HG03439 (cell line): ENCODE measurements at regions not wholly inside any gene's neighbourhood (a gene's known extent, or its start where the extent isn't known, plus 50 kb on each side); places are given as distances from the start of the nearest gene placed in this dataset.
"Not testable (repeated sequence)": the region's sequence is repeated elsewhere in the genome, so short reads cannot be mapped to it uniquely, and the experiment has no call there.

Experiments used
- ATAC-seq: cut with Tn5 transposase; IDR thresholded peaks from one replicate; pipeline ENCODE4 v1.9.1; 2021; ENCODE audit warnings: mild to moderate bottlenecking, moderate library complexity; ENCODE audit not compliant: unreplicated experiment

DNA sequence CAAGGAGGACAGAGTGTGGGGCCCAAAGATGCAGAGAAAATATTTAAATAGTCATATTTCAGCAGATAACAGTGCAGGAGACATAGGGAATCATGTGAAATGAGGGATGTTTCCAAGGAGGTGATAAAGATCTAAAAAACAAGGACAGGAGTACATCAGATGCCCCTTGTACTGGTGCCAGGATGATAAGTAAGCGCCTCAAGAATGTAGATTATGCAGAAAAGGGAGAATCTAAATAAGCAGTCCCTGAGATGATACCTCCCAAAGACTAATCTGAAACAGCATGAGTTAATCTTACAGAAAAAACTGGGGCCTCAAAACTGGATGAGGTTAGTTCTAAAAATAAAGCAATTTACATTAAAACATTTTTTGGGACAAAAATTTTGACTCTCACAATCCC lies 136.1 kb upstream of the WDFY3 start:
- no peak for ATAC-seq

- ATAC-seq: no peak
These were observed 139.7 kb upstream of the WDFY3 start for GRCh38 chr4:85106166-85106565.

DNA sequence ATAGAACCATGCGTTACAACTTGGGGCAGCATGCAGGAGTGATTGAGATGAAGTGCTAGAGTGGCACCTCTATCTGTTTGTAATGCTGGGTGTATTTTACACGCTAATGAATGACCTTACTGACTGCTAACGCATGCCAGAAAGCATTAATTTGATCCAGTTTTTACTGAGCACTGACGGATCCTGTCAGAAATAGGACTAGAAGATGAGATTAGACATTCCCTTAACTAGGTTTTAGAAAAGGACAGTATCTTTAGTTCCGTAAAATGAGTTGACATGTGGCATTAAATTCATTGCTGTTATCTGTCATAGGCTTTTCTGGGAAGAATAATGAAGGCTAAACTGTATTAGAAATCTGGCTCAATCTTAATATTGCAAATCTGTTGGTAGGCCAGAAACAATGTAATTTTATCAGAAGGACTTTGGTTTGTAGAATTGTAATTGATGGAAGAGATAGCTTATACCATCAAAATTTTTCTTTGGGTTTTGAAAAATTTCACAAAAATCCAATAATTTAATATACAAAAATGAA lies 140.4 kb upstream of the WDFY3 start:
- no peak for ATAC-seq

- ATAC-seq: no peak
These were observed 141.1 kb upstream of the WDFY3 start for GRCh38 chr4:85107553-85107952.

GRCh38 chr4:85113706-85114105 lies 147.2 kb upstream of the WDFY3 start:
- ATAC-seq: no peak

DNA sequence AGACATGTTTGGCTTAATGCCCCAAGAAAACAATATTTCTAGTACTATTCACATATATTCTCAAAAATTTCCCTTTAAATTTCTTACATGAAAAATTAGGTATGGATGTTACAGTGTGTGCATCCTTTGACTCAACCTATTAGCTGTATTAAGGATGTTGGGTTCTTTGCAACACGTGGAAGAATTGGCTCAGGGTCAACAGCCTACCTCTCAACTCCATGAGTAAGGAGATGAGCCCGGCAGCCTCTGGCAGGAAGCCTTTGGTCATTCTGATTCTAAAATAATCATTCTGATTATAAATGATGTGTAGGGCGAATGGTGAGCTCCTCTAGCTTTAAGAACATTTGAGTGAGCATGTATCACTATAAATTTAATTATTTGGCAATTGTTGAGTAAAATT lies 148.0 kb upstream of the WDFY3 start:
- no peak for ATAC-seq

DNA sequence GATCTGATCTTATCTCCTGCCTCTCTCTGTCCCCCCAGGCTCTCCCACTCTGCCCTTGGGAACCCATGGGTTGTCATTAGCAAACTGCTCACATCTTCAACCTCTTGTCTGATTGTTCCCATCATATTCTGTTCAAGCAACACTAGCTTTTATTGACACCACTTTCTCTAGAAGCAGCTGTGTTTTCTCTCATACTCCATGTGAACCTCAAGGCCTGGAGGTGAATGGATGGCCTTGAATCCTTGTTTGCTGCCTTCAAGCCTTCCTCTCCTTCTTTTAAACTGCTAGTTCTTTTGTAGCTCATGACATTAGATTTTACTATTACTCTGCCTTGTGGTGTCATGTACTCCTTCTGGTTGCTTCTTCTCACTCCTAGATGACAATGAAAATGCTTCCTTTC lies 149.5 kb upstream of the WDFY3 start:
- ATAC-seq: no peak

DNA sequence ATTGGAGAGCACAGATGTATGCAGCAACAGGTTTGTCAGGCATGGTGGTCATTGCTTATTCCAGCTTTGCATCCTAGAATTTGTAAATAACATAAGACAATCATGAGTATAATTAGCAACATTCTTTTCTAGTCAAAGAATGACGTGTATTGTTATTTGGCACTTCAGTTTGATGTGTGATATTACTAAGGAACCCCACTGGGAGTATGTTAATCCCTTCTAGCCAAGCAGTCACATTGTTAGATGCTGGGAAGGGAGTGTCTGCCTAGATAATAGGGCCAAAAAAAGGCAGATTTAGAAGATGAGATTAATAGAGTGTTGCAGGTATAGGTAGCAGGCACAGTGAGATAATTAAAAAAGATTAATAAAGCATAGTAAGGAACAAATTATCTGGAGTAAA lies 159.2 kb upstream of the WDFY3 start:
- ATAC-seq: no peak

DNA sequence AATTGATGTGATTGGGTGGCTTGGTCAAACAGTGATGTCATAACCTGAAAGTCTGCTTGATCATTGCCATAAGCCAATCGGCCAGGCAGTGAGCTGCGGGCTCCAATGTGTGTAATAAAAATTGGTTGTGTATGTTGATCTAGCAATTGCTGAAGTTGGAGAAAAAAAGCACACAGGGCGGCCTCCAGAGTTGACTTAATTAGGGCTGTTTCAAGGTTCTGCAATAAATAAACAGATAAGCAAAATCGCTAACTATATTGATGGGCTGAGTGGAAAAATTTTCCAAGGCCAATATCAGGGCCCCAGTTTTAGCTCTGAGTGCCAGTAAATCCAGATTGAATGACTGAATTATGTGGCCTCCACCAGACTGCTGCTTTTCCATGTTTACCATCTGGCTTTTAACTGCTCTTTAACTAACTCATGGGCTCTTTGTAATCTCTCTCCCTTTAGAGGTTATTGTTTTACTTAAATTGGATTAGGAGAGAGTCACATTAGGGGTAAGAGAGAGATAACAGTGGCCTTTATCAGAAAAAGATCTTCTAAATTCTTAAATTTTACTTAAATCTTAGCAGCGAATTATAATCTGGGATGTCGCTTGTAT lies 160.6 kb upstream of the WDFY3 start:
- ATAC-seq: no peak

DNA sequence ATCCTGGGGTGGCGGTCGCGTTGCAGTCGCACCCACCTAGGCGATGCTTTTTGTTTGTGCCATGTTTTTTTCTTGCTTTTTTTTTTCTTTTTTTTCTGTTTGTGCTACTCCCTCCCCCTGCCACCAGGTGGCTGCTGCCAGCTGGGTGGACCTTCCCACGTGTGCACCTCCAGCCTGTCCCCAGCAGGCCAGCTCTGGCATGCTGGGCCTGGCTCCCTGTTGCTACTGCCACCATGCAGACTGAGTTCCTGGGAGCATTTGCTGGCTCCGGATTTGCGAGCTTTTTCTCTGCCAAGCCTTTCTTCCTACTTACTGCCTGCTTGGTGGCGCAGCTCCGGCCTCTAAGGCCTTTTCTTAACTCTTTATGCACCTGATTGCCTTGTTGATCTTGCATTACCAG lies 161.2 kb upstream of the WDFY3 start:
- peak; percentile 81 for ATAC-seq

- no peak for ATAC-seq
These were observed 162.0 kb upstream of the WDFY3 start for GRCh38 chr4:85128246-85129204.

- ATAC-seq: not testable (repeated sequence)
These were observed 163.1 kb upstream of the WDFY3 start for GRCh38 chr4:85129354-85130125.

GRCh38 chr4:85132117-85132516 lies 165.6 kb upstream of the WDFY3 start:
- ATAC-seq: no peak

DNA sequence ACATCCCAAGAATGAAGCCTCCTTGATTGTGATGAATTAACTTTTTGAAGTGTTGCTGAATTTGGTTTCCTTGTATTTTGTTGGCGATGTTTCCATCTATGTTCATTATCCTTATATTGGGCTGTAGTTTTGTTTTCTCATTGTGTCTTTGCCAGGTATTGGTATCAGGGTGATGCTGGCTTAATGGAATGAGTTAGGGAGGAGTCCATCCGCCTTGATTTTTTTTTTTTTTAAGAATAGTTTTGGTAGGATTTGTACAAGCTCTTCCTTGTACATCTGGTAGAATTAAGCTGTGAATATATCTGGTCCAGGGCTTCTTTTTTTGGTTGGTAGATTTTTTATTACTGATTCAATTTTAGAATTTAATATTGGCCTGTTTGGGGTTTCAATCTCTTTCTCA lies 166.1 kb upstream of the WDFY3 start:
- no peak for ATAC-seq

- ATAC-seq: not testable (repeated sequence)
These were observed 173.3 kb upstream of the WDFY3 start for GRCh38 chr4:85139749-85140148.

DNA sequence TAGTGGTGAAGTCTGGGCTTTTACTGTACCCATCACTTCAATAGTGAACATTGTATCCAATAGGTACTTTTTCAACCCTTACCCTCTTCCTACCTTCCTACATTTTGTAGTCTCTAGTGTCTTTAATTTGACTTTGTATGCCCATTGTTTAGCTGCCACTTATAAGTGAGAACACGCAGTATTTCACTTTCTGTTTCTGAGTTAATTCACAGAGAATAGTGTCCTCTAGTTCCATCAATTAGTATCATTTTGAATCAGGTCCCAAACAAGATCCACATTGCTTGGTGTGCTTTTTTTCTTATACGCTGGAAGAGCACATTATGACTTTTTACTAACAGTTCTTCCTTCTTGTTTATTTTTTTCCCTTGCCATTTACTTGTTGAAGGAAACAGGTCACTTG lies 176.0 kb upstream of the WDFY3 start:
- ATAC-seq: no peak

DNA sequence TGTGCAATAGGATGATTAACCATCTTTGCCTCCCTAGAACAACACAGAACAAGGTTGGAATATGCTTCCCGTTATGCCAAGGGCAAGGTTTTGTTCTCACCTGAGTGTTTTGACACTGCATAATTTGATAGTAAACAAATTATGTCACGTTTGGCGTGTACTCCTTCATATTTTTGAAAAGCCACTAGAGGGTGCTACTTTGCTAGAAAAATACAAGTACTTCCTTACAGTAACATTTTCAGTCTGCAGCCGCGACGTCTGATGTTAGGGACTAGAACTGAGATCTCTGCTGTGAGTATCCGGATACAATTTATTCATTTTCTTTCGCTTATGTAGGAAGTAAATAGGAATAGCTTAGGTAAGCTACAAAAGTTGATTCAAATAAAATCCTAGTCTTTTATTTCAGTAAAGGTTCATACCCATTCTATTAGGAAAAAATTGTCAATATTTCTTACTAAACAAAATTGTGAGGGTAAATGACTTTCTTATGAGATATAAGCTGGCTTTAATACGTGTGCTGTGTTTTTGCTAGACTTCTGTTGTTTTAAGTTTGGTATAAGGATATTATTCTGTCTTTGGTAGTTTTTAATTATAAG lies 181.1 kb upstream of the WDFY3 start:
- ATAC-seq: peak; percentile 89

GRCh38 chr4:85149676-85150075 lies 183.2 kb upstream of the WDFY3 start:
- no peak for ATAC-seq

DNA sequence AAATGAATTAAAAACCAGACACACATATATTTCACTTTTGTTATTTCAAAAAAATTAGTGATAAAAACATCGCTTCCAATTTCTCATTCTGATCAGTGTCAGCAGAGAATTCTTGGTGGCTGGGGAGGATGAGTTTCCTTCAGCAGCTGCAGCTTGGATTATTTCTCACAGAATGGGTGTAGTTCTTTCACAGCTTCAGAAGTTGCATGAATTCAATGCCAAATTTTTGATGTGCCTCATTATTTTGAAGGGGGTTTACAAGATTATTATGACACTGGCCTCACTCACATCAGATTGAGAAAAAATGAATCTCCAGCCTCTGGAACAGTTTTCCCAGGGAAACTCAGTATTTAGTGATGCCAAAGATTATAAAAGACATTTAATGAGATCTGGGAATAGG lies 184.9 kb upstream of the WDFY3 start:
- no peak for ATAC-seq

- ATAC-seq: no peak
These were observed 185.3 kb upstream of the WDFY3 start for GRCh38 chr4:85151786-85152185.

DNA sequence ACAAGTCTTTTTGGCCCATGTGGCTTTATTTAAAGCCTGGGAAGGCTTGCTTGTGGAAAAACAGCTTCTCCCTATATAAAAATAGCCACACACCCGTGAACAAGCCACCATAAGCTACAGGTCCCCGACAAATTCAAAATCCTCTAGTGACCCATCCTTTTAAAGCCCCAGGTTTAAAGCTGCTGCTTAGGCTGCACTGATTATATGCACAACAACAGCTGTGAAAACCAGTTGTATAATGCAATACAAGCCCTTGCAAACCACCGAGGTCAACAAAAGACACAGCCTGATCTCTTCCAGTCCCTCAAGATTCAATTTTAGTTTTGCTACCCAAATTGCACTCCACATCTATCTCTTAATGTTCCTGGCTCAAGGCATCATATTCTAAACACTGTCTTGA lies 186.0 kb upstream of the WDFY3 start:
- ATAC-seq: no peak
